Natural killer cell treated with Interleukin-12 subunit alpha and Interleukin-12 subunit beta and Interleukin-15 and Interleukin-18, amount 100 ng/mL, for 72 hours (primary cell): ENCODE measurements at regions not wholly inside any gene's neighbourhood (a gene's known extent, or its start where the extent isn't known, plus 50 kb on each side); places are given as distances from the start of the nearest gene placed in this dataset.

Experiments
- ATAC-seq, 2 donors: fragments of 150-1000 bp; cut with Tn5 transposase in 1 of 2; sonication (Bioruptor Pico), chemical (Tn5 transposase) in 1 of 2; 2 replicates each; pipeline ENCODE4 v1.10.0; 2021
- DNase-seq: peaks from one replicate; pipeline ENCODE4 v3.0.0; 2022; ENCODE audit warnings: low spot score
- H3K27ac Mint-ChIP-seq, 2 donors: 1 replicate in 1 of 2; 2 replicates in 1 of 2; pipeline ENCODE4 v1.8.0; 2022; ENCODE audit warnings: mixed read lengths in 2 of 2, mild to moderate bottlenecking in 1 of 2, moderate library complexity in 1 of 2
- H3K27me3 Mint-ChIP-seq, 2 donors: 1 replicate in 1 of 2; 2 replicates in 1 of 2; pipeline ENCODE4 v1.8.0; 2022; ENCODE audit warnings: mixed read lengths in 2 of 2
- H3K36me3 Mint-ChIP-seq: one replicate; pipeline ENCODE4 v1.8.0; 2022; ENCODE audit warnings: mixed read lengths
- H3K4me1 Mint-ChIP-seq, 2 donors: 1 replicate in 1 of 2; 2 replicates in 1 of 2; pipeline ENCODE4 v1.8.0; 2022; ENCODE audit warnings: low read depth in 2 of 2, mixed read lengths in 2 of 2, mild to moderate bottlenecking in 1 of 2
- H3K4me3 Mint-ChIP-seq: one replicate; pipeline ENCODE4 v1.8.0; 2022; ENCODE audit warnings: mixed read lengths
- H3K9me3 Mint-ChIP-seq: 2 replicates; pipeline ENCODE4 v1.8.0; 2022; ENCODE audit warnings: mixed read lengths

- Mint-ChIP-seq H3K27ac (no peak overlapping the region), H3K4me3 (no peak overlapping the region), H3K9me3 (no peaks in the 10 kb centered on the region), H3K36me3 (no peaks in the 10 kb centered on the region), H3K27me3 (peaks cover 0 to 4% of the 10 kb centered on the region in 2 donors), H3K4me1 (no peaks in the 10 kb centered on the region)
- ATAC-seq (no peak), DNase-seq (no peak)
Observed at GRCh38 chr16:65663774-65664173, 541.9 kb upstream of the CDH11 start.

DNA sequence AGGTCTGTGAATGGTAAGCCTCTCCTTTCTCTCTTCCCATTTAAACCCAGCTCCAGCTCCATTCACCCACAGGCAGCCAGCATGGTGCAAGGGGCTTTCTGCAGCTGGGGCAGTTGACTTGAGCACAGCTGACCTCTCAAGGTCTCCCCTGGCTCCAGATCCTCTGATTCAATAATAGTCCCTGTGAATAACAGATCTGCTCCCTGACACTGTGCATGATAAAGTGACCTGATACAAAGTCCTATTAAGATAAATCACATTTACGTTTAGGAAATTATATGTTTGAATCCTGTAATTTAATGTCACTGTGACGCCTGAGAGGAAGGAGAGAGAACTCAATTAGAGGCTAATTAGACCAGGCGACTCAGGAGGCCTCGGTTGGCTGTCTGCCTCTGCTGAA lies 540.4 kb upstream of the CDH11 start:
- no peaks in the 10 kb centered on the region for H3K36me3 Mint-ChIP-seq
- DNase-seq (no peak), ATAC-seq (no peak)
- no peaks in the 10 kb centered on the region for H3K4me1 Mint-ChIP-seq
- H3K27me3 Mint-ChIP-seq: peaks cover 0 to 11% of the 10 kb centered on the region in 2 donors
- H3K9me3 Mint-ChIP-seq: no peaks in the 10 kb centered on the region
- no peak overlapping the region for H3K27ac Mint-ChIP-seq
- H3K4me3 Mint-ChIP-seq: no peak overlapping the region

GRCh38 chr16:65661558-65661957 lies 539.7 kb upstream of the CDH11 start:
- DNase-seq (no peak), ATAC-seq (no peak)
- Mint-ChIP-seq H3K27me3 (peaks cover 0 to 12% of the 10 kb centered on the region in 2 donors), H3K4me3 (no peak overlapping the region), H3K4me1 (no peaks in the 10 kb centered on the region), H3K9me3 (no peaks in the 10 kb centered on the region), H3K36me3 (no peaks in the 10 kb centered on the region), H3K27ac (no peak overlapping the region)

GRCh38 chr16:65660390-65660789 lies 538.5 kb upstream of the CDH11 start:
- no peaks in the 10 kb centered on the region for H3K9me3 Mint-ChIP-seq
- no peaks in the 10 kb centered on the region for H3K4me1 Mint-ChIP-seq
- H3K4me3 Mint-ChIP-seq: no peak overlapping the region
- ATAC-seq (no peak), DNase-seq (no peak)
- no peak overlapping the region for H3K27ac Mint-ChIP-seq
- H3K27me3 Mint-ChIP-seq: peaks cover 0 to 12% of the 10 kb centered on the region in 2 donors
- no peaks in the 10 kb centered on the region for H3K36me3 Mint-ChIP-seq

- Mint-ChIP-seq H3K9me3 (no peaks in the 10 kb centered on the region), H3K27ac (no peak overlapping the region), H3K27me3 (peaks cover 2 to 12% of the 10 kb centered on the region in 2 donors), H3K4me1 (no peaks in the 10 kb centered on the region), H3K4me3 (no peak overlapping the region), H3K36me3 (no peaks in the 10 kb centered on the region)
- no peak for ATAC-seq
- no peak for DNase-seq
Observed at GRCh38 chr16:65659758-65660157, 537.9 kb upstream of the CDH11 start.

GRCh38 chr16:65658787-65659220 lies 536.9 kb upstream of the CDH11 start:
- Mint-ChIP-seq H3K27me3 (peaks cover 5 to 11% of the 10 kb centered on the region in 2 donors), H3K9me3 (no peaks in the 10 kb centered on the region), H3K36me3 (no peaks in the 10 kb centered on the region), H3K4me1 (no peaks in the 10 kb centered on the region), H3K4me3 (no peak overlapping the region), H3K27ac (no peak overlapping the region)
- ATAC-seq: no peak
- no peak for DNase-seq

DNA sequence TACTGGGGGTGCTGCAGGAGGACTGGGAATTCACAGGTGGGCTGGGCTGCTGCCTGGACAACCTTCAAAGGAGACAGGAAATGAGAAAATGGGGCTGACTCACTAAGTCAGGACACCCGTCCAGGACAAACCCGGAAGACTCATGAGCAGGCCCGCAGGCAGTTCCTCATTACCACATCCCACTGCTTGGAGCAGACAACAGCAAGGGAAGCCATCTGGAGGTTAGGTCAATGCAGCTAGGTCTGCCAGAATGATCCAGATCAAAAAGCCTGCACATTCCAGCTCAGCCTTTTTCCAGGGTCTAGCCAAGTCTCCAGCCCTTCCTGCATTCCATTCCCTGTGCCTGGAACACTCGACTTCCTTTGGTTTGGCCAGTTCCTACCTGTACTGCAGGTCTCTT lies 536.5 kb upstream of the CDH11 start:
- Mint-ChIP-seq H3K27ac (no peak overlapping the region), H3K4me3 (no peak overlapping the region), H3K4me1 (no peaks in the 10 kb centered on the region), H3K27me3 (peaks cover 5 to 7% of the 10 kb centered on the region in 2 donors), H3K9me3 (no peaks in the 10 kb centered on the region), H3K36me3 (no peaks in the 10 kb centered on the region)
- no peak for DNase-seq
- no peak for ATAC-seq

GRCh38 chr16:65657556-65657955 lies 535.7 kb upstream of the CDH11 start:
- Mint-ChIP-seq H3K4me1 (no peaks in the 10 kb centered on the region), H3K27ac (no peak overlapping the region), H3K27me3 (peaks cover 5 to 7% of the 10 kb centered on the region in 2 donors), H3K9me3 (no peaks in the 10 kb centered on the region), H3K4me3 (no peak overlapping the region), H3K36me3 (no peaks in the 10 kb centered on the region)
- no peak for ATAC-seq
- no peak for DNase-seq

GRCh38 chr16:65657071-65657494 lies 535.2 kb upstream of the CDH11 start:
- Mint-ChIP-seq H3K27me3 (peaks cover 5 to 7% of the 10 kb centered on the region in 2 donors), H3K9me3 (no peaks in the 10 kb centered on the region), H3K36me3 (no peaks in the 10 kb centered on the region), H3K4me1 (no peaks in the 10 kb centered on the region), H3K27ac (no peak overlapping the region), H3K4me3 (no peak overlapping the region)
- no peak for ATAC-seq
- no peak for DNase-seq

DNA sequence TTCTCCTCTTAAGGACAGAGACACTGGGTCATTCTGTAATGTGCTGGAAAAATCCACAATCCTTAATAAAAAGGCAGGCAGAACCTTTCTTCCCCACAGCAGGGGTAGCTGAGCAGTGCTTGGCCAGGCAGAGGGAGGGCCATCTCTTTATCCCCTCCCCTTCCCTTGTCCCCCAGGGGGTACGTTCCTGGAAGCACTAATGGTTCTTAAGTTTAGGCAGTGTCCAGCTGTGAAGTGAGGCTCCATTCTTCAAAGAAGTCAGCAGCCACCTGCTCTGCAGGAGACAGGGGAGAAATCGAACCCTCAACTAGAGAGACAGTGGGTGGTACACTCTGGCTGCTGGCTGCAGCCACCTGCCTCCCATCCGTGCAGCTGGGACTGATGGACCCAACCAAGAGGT lies 533.9 kb upstream of the CDH11 start:
- H3K9me3 Mint-ChIP-seq: no peaks in the 10 kb centered on the region
- peaks cover 5 to 7% of the 10 kb centered on the region in 2 donors for H3K27me3 Mint-ChIP-seq
- no peaks in the 10 kb centered on the region for H3K36me3 Mint-ChIP-seq
- H3K4me3 Mint-ChIP-seq: no peak overlapping the region
- DNase-seq: no peak
- no peak overlapping the region for H3K27ac Mint-ChIP-seq
- ATAC-seq: peak; percentile 10 to 12
- H3K4me1 Mint-ChIP-seq: no peaks in the 10 kb centered on the region

GRCh38 chr16:65648101-65648500 lies 526.2 kb upstream of the CDH11 start:
- DNase-seq: no peak
- Mint-ChIP-seq H3K27me3 (peaks cover 0 to 1% of the 10 kb centered on the region in 2 donors), H3K4me3 (no peak overlapping the region), H3K27ac (no peak overlapping the region), H3K36me3 (no peaks in the 10 kb centered on the region), H3K9me3 (no peaks in the 10 kb centered on the region), H3K4me1 (no peaks in the 10 kb centered on the region)
- ATAC-seq: no peak

- Mint-ChIP-seq H3K9me3 (no peaks in the 10 kb centered on the region), H3K36me3 (no peaks in the 10 kb centered on the region), H3K27me3 (peaks cover 6 to 13% of the 10 kb centered on the region in 2 donors), H3K4me1 (no peaks in the 10 kb centered on the region), H3K4me3 (no peak overlapping the region), H3K27ac (no peak overlapping the region)
- no peak for ATAC-seq
- DNase-seq: no peak
Observed at GRCh38 chr16:65644821-65645220, 523.0 kb upstream of the CDH11 start.

GRCh38 chr16:65641762-65642289 lies 520.0 kb upstream of the CDH11 start:
- no peaks in the 10 kb centered on the region for H3K36me3 Mint-ChIP-seq
- H3K4me3 Mint-ChIP-seq: no peak overlapping the region
- DNase-seq (no peak), ATAC-seq (no peak)
- no peaks in the 10 kb centered on the region for H3K9me3 Mint-ChIP-seq
- no peak overlapping the region for H3K27ac Mint-ChIP-seq
- H3K27me3 Mint-ChIP-seq: peaks cover 9 to 20% of the 10 kb centered on the region in 2 donors
- H3K4me1 Mint-ChIP-seq: no peaks in the 10 kb centered on the region

DNA sequence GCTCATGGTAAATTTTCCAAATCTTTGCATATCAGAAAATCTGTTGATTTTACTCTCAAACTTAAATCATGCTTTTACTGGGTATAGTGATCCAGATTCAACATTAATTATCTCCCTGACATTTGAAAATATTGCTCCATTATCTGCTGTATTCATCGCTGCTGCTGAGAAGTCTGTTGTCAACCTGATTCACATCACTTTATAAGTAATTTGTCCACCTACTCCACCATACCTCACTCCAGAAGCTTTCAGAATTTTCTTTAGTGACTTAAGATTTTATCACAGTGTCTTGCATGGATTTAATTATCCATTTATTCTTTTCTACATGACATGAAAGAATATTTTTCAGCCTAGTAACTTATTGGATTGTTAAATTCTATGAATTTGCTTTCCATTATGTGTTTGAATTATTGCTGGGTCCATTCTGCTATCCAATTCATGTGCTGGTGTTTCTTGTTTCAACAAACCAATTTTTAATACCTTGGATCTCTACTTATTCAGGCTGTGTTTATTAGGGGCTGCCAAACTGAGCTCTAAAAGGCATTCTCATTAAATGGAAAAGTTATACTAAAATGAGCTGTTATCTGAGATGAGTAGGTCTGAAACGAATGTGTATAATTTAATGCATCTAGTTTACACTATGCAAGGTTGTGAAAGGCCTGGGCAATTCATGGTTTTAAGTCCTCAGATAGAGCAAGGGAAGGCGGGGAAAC lies 519.3 kb upstream of the CDH11 start:
- Mint-ChIP-seq H3K4me3 (no peak overlapping the region), H3K27me3 (peaks cover 11 to 26% of the 10 kb centered on the region in 2 donors), H3K9me3 (no peaks in the 10 kb centered on the region), H3K27ac (no peak overlapping the region), H3K4me1 (no peaks in the 10 kb centered on the region), H3K36me3 (no peaks in the 10 kb centered on the region)
- no peak for ATAC-seq
- DNase-seq: no peak

DNA sequence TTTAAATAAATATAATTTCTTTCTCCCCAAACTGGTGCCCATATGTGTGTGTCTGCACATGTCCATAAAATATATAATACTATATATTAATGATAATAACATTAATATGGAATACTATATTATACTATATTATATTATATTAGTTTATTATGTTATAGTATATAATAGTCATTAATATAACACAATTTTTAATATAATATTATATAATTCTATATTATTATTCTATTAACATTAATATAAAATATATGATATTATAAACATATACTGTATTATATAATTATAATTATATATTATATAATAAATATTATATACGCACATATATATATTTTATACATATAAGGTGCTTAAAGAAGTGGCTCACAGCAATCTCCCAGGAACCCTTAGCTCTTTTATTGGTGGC lies 513.0 kb upstream of the CDH11 start:
- no peak overlapping the region for H3K4me3 Mint-ChIP-seq
- no peaks in the 10 kb centered on the region for H3K4me1 Mint-ChIP-seq

More for the DNA sequence above, 513.0 kb upstream of the CDH11 start:
- no peak overlapping the region for H3K27ac Mint-ChIP-seq
- H3K27me3 Mint-ChIP-seq: peaks cover 5 to 14% of the 10 kb centered on the region in 2 donors
- H3K36me3 Mint-ChIP-seq: no peaks in the 10 kb centered on the region
- DNase-seq (no peak), ATAC-seq (no peak)
- H3K9me3 Mint-ChIP-seq: no peaks in the 10 kb centered on the region
